Endodermal cell (in vitro differentiated cells): ENCODE measurements at regions not wholly inside any gene's neighbourhood (a gene's known extent, or its start where the extent isn't known, plus 50 kb on each side); places are given as distances from the start of the nearest gene placed in this dataset.

Source experiments
- DNase-seq: peaks from one replicate; pipeline ENCODE4 v3.0.0-alpha.2; 2017
- H3K27ac ChIP-seq: 2 replicates; pipeline ENCODE4 v1.5.1; 2013; ENCODE audit warnings: mild to moderate bottlenecking, low read depth, low read length, moderate library complexity
- H3K27me3 ChIP-seq: 2 replicates; pipeline ENCODE4 v1.6.1; 2013; ENCODE audit warnings: mild to moderate bottlenecking, low read length, moderate library complexity; ENCODE audit not compliant: insufficient read depth, control insufficient read depth, poor library complexity, severe bottlenecking
- H3K36me3 ChIP-seq: 2 replicates; pipeline ENCODE4 v1.7.0; 2013; ENCODE audit warnings: mild to moderate bottlenecking, low read length, moderate library complexity; ENCODE audit not compliant: control insufficient read depth, insufficient read depth
- H3K4me1 ChIP-seq: one replicate; pipeline ENCODE4 v1.7.0; 2013; ENCODE audit warnings: low read length; ENCODE audit not compliant: control insufficient read depth, insufficient read depth
- H3K4me3 ChIP-seq: 2 replicates; pipeline ENCODE4 v1.5.1; 2013; ENCODE audit warnings: mild to moderate bottlenecking, low read length, moderate library complexity
- H3K9ac ChIP-seq: 2 replicates; pipeline ENCODE4 v1.6.1; 2013; ENCODE audit warnings: mild to moderate bottlenecking, low read length, moderate library complexity; ENCODE audit not compliant: poor library complexity, severe bottlenecking; ENCODE audit errors: extremely low read depth
- H3K9me3 ChIP-seq: 2 replicates; pipeline ENCODE4 v1.6.1; 2013; ENCODE audit warnings: mild to moderate bottlenecking, low read length, moderate library complexity; ENCODE audit not compliant: control insufficient read depth
- H3K27ac Mint-ChIP-seq: 2 replicates; pipeline ENCODE4 v1.8.0; 2020; ENCODE audit warnings: mixed read lengths
- H3K27me3 Mint-ChIP-seq: 2 replicates; pipeline ENCODE4 v1.8.0; 2021; ENCODE audit warnings: mild to moderate bottlenecking, mixed read lengths; ENCODE audit not compliant: insufficient read depth
- H3K36me3 Mint-ChIP-seq: 2 replicates; pipeline ENCODE4 v1.8.0; 2020; ENCODE audit warnings: low read depth, mixed read lengths
- H3K4me1 Mint-ChIP-seq: 2 replicates; pipeline ENCODE4 v1.8.0; 2020; ENCODE audit warnings: mixed read lengths
- H3K4me3 Mint-ChIP-seq: 2 replicates; pipeline ENCODE4 v1.8.0; 2020; ENCODE audit warnings: mild to moderate bottlenecking, moderate library complexity, mixed read lengths
- H3K9me3 Mint-ChIP-seq: 2 replicates; pipeline ENCODE4 v1.8.0; 2020; ENCODE audit warnings: mild to moderate bottlenecking, mixed read lengths
- WGBS, 2 experiments: methylation state at CpG; one replicate each; pipeline versions ENCODE4 v1.1.5 to v1.1.7; 2013; ENCODE audit warnings: missing lambda C conversion rate in 2 of 2, mixed read lengths in 1 of 2; ENCODE audit not compliant: insufficient coverage in 1 of 2, insufficient read length in 1 of 2; 5-methylcytosine and 5-hydroxymethylcytosine counted together
- TF ChIP-seq, protein P1 (sequence below): fragments of 200-600 bp; sonication (generic); conservative IDR thresholded peaks from 2 replicates; pipeline ENCODE4 v1.5.0; 2021; ENCODE audit warnings: antibody characterized with exemption, mild to moderate bottlenecking

GRCh38 chr13:37510441-37510840 lies 88.1 kb downstream of the POSTN start:
- WGBS, 2 experiments, result 80% methylated on average over 1 of the region's 1 CpG; no CpG with 5 or more reads in 1 of the 2 experiments
- peaks cover 13% of the 10 kb centered on the region for H3K9me3 ChIP-seq
- Mint-ChIP-seq H3K27ac (no peak overlapping the region), H3K4me3 (no peak overlapping the region), H3K4me1 (peaks cover 7% of the 10 kb centered on the region), H3K36me3 (no peaks in the 10 kb centered on the region), H3K27me3 (no peaks in the 10 kb centered on the region), H3K9me3 (peaks cover 12% of the 10 kb centered on the region)
- no peak overlapping the region for H3K4me3 ChIP-seq
- H3K9ac ChIP-seq, result no peak overlapping the region
- TF ChIP-seq, protein P1, sequence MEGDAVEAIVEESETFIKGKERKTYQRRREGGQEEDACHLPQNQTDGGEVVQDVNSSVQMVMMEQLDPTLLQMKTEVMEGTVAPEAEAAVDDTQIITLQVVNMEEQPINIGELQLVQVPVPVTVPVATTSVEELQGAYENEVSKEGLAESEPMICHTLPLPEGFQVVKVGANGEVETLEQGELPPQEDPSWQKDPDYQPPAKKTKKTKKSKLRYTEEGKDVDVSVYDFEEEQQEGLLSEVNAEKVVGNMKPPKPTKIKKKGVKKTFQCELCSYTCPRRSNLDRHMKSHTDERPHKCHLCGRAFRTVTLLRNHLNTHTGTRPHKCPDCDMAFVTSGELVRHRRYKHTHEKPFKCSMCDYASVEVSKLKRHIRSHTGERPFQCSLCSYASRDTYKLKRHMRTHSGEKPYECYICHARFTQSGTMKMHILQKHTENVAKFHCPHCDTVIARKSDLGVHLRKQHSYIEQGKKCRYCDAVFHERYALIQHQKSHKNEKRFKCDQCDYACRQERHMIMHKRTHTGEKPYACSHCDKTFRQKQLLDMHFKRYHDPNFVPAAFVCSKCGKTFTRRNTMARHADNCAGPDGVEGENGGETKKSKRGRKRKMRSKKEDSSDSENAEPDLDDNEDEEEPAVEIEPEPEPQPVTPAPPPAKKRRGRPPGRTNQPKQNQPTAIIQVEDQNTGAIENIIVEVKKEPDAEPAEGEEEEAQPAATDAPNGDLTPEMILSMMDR, result no peak
- H3K27ac ChIP-seq, result no peak overlapping the region
- no peaks in the 10 kb centered on the region for H3K36me3 ChIP-seq
- H3K27me3 ChIP-seq, result no peaks in the 10 kb centered on the region
- H3K4me1 ChIP-seq, result peaks cover 4% of the 10 kb centered on the region
- no peak for DNase-seq

- H3K36me3 ChIP-seq, result no peaks in the 10 kb centered on the region
- Mint-ChIP-seq H3K27me3 (no peaks in the 10 kb centered on the region), H3K4me1 (peaks cover 7% of the 10 kb centered on the region), H3K4me3 (no peak overlapping the region), H3K9me3 (peaks cover 16% of the 10 kb centered on the region), H3K36me3 (no peaks in the 10 kb centered on the region), H3K27ac (no peak overlapping the region)
- no peak for DNase-seq
- TF ChIP-seq, protein P1, result no peak
- H3K4me3 ChIP-seq, result no peak overlapping the region
- peaks cover 4% of the 10 kb centered on the region for H3K4me1 ChIP-seq
- 88 to 93% methylated on average over 2 to 3 of the region's 3 CpGs for WGBS, 2 experiments
- H3K9me3 ChIP-seq, result peaks cover 18% of the 10 kb centered on the region
- H3K27ac ChIP-seq, result no peak overlapping the region
- H3K9ac ChIP-seq, result no peak overlapping the region
- no peaks in the 10 kb centered on the region for H3K27me3 ChIP-seq
Measured at GRCh38 chr13:37505531-37505930, 93.0 kb downstream of the POSTN start.

GRCh38 chr13:37504251-37504650 lies 94.3 kb downstream of the POSTN start:
- 100% methylated on average over 1 of the region's 1 CpG; no CpG with 5 or more reads in 1 of the 2 experiments for WGBS, 2 experiments
- Mint-ChIP-seq H3K36me3 (no peaks in the 10 kb centered on the region), H3K9me3 (peaks cover 16% of the 10 kb centered on the region), H3K27me3 (no peaks in the 10 kb centered on the region), H3K27ac (no peak overlapping the region), H3K4me1 (no peaks in the 10 kb centered on the region), H3K4me3 (no peak overlapping the region)
- DNase-seq, result no peak
- Histone ChIP-seq H3K9ac (no peak overlapping the region), H3K9me3 (peaks cover 18% of the 10 kb centered on the region), H3K4me3 (no peak overlapping the region), H3K27me3 (no peaks in the 10 kb centered on the region), H3K4me1 (no peaks in the 10 kb centered on the region), H3K27ac (no peak overlapping the region), H3K36me3 (no peaks in the 10 kb centered on the region)
- TF ChIP-seq, protein P1, result no peak
